ENCODE measurements at regions not wholly inside any gene's neighbourhood (a gene's known extent, or its start where the extent isn't known, plus 50 kb on each side); places are given as distances from the start of the nearest gene placed in this dataset.

DNA sequence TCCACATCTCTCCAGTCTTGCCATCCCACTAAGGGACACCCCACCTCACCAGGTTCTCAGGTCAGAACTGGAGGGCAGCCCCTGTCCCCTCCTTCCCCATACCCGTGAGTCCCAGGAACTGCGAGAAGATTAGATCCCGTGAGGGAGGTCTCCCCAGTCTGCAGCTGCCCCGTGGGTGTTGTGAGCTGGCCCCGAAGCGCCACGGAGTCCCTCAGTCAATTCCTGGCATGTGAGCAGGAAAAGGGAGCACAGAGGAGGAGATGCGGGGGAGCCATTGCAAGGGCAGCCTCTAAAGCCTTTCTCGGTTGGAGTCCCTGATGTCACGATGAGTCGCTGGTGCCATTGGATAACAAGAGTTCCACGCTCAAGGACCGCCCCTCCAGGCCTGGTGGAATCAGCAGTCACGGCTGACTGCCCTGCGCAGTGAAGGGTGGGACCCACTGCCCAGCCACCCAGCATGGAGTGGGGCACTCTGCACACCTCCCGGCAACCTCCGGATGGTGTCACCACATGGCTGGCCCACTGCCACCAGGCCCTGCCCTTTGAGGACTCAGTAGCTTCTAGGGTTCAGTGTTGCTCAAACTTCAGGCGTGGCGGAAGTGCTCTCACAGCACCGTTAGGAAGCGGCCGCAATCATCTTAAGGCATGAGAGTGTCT, 434.9 kb upstream of the MYT1L start:
- TF ChIP-seq POLR2A (IDR thresholded peaks at IDR 0.05) (no peak), CTCF (IDR thresholded peaks at IDR 0.05) (no peak)
- 88 to 89% methylated on average over 18 to 21 of the region's 22 CpGs for WGBS, 2 donors
- no peak overlapping the region for H3K4me3 ChIP-seq (ENCODE audit: low read depth, poor library complexity, severe bottlenecking)
- intact Hi-C loops (cut with DNase I; ENCODE audit: low total_unique reads) = no loop called here
- DNase-seq (ENCODE audit: low spot score in 2 of 2) = no peak

DNA sequence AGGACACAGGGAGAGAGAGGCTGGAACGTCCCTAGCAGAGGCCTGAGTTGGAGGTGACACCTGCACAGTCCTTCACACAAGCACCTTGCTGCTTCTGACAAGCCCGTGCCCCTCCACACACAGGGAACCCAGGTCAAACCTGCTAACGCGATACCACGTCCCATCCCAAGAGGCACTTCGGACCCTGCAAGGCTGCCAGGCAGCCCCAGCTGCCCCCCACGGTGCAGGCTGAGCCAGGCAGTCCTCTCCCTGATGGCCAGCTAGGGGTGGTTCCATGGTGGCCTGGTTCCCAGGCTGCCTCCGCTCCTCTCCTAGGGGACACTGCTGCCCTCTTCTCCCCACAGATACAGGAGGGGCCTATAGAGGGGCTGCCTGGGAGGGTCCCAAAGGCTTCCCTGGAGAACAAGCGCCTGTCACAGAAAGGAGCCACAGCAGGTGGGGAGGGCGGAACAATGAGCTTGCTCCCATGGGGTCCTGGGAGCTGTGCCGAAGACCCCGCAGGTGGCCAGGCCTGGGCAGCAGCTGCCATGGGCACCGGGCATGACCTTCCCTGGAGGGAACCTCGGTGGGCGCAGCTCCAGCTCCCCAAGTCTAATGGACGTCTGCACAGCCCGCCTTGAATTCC, 434.2 kb upstream of the MYT1L start:
- intact Hi-C loops (cut with DNase I; ENCODE audit: low total_unique reads) = no loop called here
- H3K4me3 ChIP-seq (ENCODE audit: low read depth, poor library complexity, severe bottlenecking) = no peak overlapping the region
- 85 to 88% methylated on average over 11 to 12 of the region's 17 CpGs for WGBS, 2 donors
- DNase-seq (ENCODE audit: low spot score in 2 of 2) = no peak
- TF ChIP-seq CTCF (IDR thresholded peaks at IDR 0.05) (no peak), POLR2A (IDR thresholded peaks at IDR 0.05) (no peak)

- DNase-seq (ENCODE audit: low spot score in 2 of 2) = no peak
- intact Hi-C loops (cut with DNase I; ENCODE audit: low total_unique reads) = no loop called here
- TF ChIP-seq CTCF (IDR thresholded peaks at IDR 0.05) (no peak), POLR2A (IDR thresholded peaks at IDR 0.05) (no peak)
- no peak overlapping the region for H3K4me3 ChIP-seq (ENCODE audit: low read depth, poor library complexity, severe bottlenecking)
- WGBS, 2 donors = 92 to 96% methylated on average over 18 of the region's 18 CpGs
These were observed 433.7 kb upstream of the MYT1L start for GRCh38 chr2:2764739-2765138.

- DNase-seq (ENCODE audit: low spot score in 2 of 2) = no peak
These were observed 432.9 kb upstream of the MYT1L start for GRCh38 chr2:2764001-2764355.

DNA sequence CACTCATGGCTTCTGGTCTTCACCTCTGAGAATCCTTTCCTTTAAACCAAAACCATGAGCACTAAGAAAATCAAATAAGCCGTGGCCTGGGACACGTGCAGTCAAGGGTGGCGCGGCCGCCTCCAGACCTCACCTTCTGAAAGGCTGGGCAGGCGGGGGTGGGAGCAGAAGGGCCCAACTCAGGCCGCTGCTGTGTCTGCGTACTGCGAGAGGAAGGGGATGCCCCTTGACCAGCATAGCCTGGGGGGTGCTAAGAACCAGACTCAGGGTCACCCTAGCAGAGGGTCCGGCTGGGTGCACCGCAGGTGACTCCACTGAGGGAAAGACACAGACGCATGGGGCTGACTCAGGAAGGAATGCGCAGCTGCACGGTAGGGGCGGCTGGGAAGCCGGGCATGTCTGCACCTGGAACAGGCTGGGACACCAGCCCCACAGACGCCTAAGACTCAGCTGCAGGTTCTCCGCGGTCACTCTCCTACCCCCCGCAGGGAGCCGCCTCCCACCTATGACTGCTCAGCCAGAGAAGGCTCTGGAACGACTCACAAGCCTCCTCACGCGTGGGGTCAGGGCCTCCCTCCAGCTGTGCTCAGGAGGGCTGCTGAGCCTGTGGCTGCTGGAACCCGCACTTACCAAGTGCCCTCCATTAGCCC, 432.4 kb upstream of the MYT1L start:
- WGBS, 2 donors = 42 to 51% methylated on average over 21 to 25 of the region's 25 CpGs
- intact Hi-C loops (cut with DNase I; ENCODE audit: low total_unique reads) = no loop called here
- DNase-seq (ENCODE audit: low spot score in 2 of 2) = no peak
- TF ChIP-seq CTCF (IDR thresholded peaks at IDR 0.05) = no peak
- TF ChIP-seq POLR2A (IDR thresholded peaks at IDR 0.05) = no peak
- no peak overlapping the region for H3K4me3 ChIP-seq (ENCODE audit: low read depth, poor library complexity, severe bottlenecking)

More at GRCh38 chr2:2764001-2764355, 432.9 kb upstream of the MYT1L start:
- intact Hi-C loops (cut with DNase I; ENCODE audit: low total_unique reads) = no loop called here
- TF ChIP-seq CTCF (IDR thresholded peaks at IDR 0.05) (no peak), POLR2A (IDR thresholded peaks at IDR 0.05) (no peak)
- no peak overlapping the region for H3K4me3 ChIP-seq (ENCODE audit: low read depth, poor library complexity, severe bottlenecking)
- WGBS, 2 donors = 40 to 42% methylated on average over 3 to 4 of the region's 5 CpGs

Measured in lower leg skin (tissue), 4 donors.